ENCODE measurements at regions not wholly inside any gene's neighbourhood (a gene's known extent, or its start where the extent isn't known, plus 50 kb on each side); places are given as distances from the start of the nearest gene placed in this dataset.

DNA sequence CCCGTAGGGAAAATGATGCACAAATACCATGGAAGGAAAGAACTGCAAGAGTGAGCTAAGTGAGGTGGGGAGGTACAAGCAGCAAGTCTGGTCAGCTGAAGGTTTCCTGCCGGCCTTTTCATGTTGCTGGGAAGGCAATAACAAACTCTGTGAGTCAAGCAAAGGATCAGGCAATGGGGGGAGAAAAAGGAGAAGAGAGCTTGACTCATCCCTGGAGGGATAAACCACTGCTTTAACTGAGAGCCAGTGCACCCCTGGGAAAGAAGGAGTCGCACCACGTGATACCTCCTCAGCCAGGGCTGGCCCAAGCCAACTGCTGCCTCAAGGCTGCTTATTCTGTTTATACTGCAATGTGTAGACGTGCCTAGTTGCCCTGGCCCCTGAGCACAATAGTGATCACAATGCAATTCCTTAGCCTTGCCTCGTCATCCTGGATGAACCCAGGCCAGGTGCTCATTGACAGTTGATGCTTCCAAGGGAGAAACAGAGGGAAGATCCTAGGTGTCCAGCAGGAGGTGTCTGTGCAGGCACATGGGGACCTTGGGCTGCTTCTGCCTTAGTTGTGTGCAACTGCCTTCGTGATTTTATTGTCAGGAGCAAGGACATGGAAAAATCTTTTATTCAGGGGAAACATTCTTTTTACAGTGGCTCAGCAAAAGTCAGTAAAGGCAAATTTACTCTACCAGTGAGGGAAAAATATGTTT lies 203.0 kb upstream of the TUT7 start:
- Histone ChIP-seq H3K9ac (ENCODE audit: low read depth in 1 of 2, low read length in 2 of 2) (no peak overlapping the region), H3K27me3 (ENCODE audit: control insufficient read depth in 2 of 2, insufficient read depth in 2 of 2, low read length in 2 of 2) (no peaks in the 10 kb centered on the region), H3K4me1 (ENCODE audit: control insufficient read depth in 2 of 2, insufficient read depth in 2 of 2, low read length in 2 of 2) (no peaks in the 10 kb centered on the region), H3K9me3 (ENCODE audit: control insufficient read depth in 2 of 2, low read length in 2 of 2) (no peaks in the 10 kb centered on the region), H3K4me3 (ENCODE audit: low read length in 2 of 2) (no peak overlapping the region), H3K36me3 (ENCODE audit: control insufficient read depth in 2 of 2, insufficient read depth in 2 of 2, low read length in 2 of 2) (no peaks in the 10 kb centered on the region), H3K27ac (ENCODE audit: low read depth in 2 of 2, low read length in 2 of 2) (no peak overlapping the region)

DNA sequence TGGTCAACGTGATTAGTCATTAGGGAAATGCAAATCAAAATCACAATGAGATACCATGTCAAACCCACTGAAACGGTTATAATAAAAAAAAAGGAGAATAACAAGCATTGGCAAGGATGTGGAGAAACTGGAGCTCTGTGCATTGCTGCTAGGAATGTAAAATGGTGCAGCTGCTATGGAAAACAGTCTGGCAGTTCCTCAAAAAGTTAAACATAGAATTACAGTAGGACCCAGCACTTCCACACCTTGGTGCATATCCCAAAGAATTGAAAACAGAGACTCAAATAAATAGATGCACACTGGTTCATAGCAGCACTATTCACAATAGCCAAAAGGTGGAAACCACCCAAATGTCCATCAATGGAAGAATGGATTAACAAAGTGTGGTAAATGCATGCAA lies 201.5 kb upstream of the TUT7 start:
- Histone ChIP-seq H3K27ac (ENCODE audit: low read depth in 2 of 2, low read length in 2 of 2) (no peak overlapping the region), H3K27me3 (ENCODE audit: control insufficient read depth in 2 of 2, insufficient read depth in 2 of 2, low read length in 2 of 2) (no peaks in the 10 kb centered on the region), H3K9me3 (ENCODE audit: control insufficient read depth in 2 of 2, low read length in 2 of 2) (no peaks in the 10 kb centered on the region), H3K9ac (ENCODE audit: low read depth in 1 of 2, low read length in 2 of 2) (no peak overlapping the region), H3K4me3 (ENCODE audit: low read length in 2 of 2) (no peak overlapping the region), H3K36me3 (ENCODE audit: control insufficient read depth in 2 of 2, insufficient read depth in 2 of 2, low read length in 2 of 2) (no peaks in the 10 kb centered on the region), H3K4me1 (ENCODE audit: control insufficient read depth in 2 of 2, insufficient read depth in 2 of 2, low read length in 2 of 2) (no peaks in the 10 kb centered on the region)

DNA sequence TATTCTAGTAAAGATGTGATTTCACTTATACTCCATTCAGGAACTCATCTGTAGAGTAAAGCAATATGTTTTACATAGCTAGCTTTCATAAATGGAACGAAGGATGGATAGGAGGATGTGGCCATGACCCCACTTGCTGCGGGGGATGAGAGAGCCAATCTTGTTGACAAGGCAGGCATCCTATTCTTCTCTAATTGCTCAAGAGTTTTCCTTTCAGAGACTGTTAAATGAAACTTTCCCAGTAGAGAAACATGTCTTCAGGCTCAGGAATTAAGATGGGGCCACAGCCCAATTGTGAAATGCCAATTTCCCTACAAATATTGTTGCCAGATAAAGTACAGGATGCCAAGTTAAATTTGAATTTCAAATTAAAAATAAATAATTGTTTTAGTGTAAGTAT lies 196.2 kb upstream of the TUT7 start:
- Histone ChIP-seq H3K9me3 (ENCODE audit: control insufficient read depth in 2 of 2, low read length in 2 of 2) (no peaks in the 10 kb centered on the region), H3K27ac (ENCODE audit: low read depth in 2 of 2, low read length in 2 of 2) (no peak overlapping the region), H3K4me1 (ENCODE audit: control insufficient read depth in 2 of 2, insufficient read depth in 2 of 2, low read length in 2 of 2) (no peaks in the 10 kb centered on the region), H3K36me3 (ENCODE audit: control insufficient read depth in 2 of 2, insufficient read depth in 2 of 2, low read length in 2 of 2) (no peaks in the 10 kb centered on the region), H3K4me3 (ENCODE audit: low read length in 2 of 2) (no peak overlapping the region), H3K27me3 (ENCODE audit: control insufficient read depth in 2 of 2, insufficient read depth in 2 of 2, low read length in 2 of 2) (no peaks in the 10 kb centered on the region), H3K9ac (ENCODE audit: low read depth in 1 of 2, low read length in 2 of 2) (no peak overlapping the region)

DNA sequence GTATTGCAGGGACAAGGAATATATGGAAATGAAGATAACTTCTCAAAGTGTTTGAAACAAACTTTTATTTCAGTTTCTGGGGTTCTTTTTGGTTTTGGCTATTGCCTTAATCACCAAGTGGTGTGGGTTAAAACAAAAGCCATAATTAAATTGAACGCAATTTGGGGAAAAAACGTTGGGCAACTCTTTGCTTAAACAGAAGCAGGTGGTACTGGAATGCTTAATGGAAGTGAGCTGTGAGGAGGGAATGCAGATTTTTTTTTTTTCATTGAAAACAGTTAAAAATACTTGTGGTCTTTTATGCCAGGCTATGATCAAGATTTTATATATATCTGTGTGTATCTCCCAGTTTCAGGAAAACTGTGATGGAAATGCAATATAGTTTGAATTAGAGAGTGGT lies 195.7 kb upstream of the TUT7 start:
- no peak overlapping the region for H3K4me3 ChIP-seq (ENCODE audit: low read length in 2 of 2)
- no peaks in the 10 kb centered on the region for H3K9me3 ChIP-seq (ENCODE audit: control insufficient read depth in 2 of 2, low read length in 2 of 2)
- no peak overlapping the region for H3K9ac ChIP-seq (ENCODE audit: low read depth in 1 of 2, low read length in 2 of 2)
- H3K27me3 ChIP-seq (ENCODE audit: control insufficient read depth in 2 of 2, insufficient read depth in 2 of 2, low read length in 2 of 2), result no peaks in the 10 kb centered on the region
- H3K4me1 ChIP-seq (ENCODE audit: control insufficient read depth in 2 of 2, insufficient read depth in 2 of 2, low read length in 2 of 2), result no peaks in the 10 kb centered on the region
- H3K27ac ChIP-seq (ENCODE audit: low read depth in 2 of 2, low read length in 2 of 2), result no peak overlapping the region
- H3K36me3 ChIP-seq (ENCODE audit: control insufficient read depth in 2 of 2, insufficient read depth in 2 of 2, low read length in 2 of 2), result no peaks in the 10 kb centered on the region

DNA sequence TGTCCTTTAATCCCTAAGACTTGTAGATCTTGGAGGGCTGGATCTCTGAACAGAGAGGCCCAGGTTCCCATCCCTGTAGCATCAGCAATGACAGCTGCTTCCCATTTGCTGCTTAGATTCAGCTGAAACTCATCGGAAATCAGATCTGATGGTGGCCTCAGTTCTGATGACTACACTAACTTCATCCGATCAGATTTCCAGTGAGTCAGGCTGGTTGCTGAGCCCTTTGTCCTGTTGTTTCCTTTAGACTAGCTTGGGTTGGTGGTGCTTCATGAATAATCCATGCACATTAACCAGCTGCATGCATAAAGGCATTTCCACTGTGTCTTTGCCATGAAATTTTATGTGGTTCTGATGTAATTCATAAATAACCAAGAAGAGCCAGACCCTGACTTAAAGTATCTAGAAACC lies 195.2 kb upstream of the TUT7 start:
- H3K9me3 ChIP-seq (ENCODE audit: control insufficient read depth in 2 of 2, low read length in 2 of 2), result no peaks in the 10 kb centered on the region
- H3K4me1 ChIP-seq (ENCODE audit: control insufficient read depth in 2 of 2, insufficient read depth in 2 of 2, low read length in 2 of 2), result no peaks in the 10 kb centered on the region
- H3K36me3 ChIP-seq (ENCODE audit: control insufficient read depth in 2 of 2, insufficient read depth in 2 of 2, low read length in 2 of 2), result no peaks in the 10 kb centered on the region
- no peak overlapping the region for H3K27ac ChIP-seq (ENCODE audit: low read depth in 2 of 2, low read length in 2 of 2)
- no peaks in the 10 kb centered on the region for H3K27me3 ChIP-seq (ENCODE audit: control insufficient read depth in 2 of 2, insufficient read depth in 2 of 2, low read length in 2 of 2)
- H3K4me3 ChIP-seq (ENCODE audit: low read length in 2 of 2), result no peak overlapping the region
- H3K9ac ChIP-seq (ENCODE audit: low read depth in 1 of 2, low read length in 2 of 2), result no peak overlapping the region

DNA sequence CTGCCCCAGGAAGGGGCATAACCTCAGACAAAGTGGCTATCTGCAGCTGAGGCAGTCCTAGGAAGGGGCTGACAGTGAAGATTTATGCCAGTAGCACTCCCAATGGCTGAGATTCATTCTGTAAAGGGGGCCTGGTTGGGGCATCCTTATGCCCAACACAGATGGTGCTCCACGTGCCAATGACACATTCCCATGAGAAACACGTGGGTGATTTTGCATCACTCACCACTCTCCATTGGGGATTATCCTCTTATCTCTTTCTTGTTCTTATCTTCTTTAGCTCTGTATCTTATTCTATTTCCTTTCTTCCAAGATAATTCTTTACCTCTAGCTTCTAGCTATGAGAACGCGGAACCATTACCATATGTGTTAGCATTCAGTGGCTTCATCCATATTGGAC lies 194.0 kb upstream of the TUT7 start:
- Histone ChIP-seq H3K36me3 (ENCODE audit: control insufficient read depth in 2 of 2, insufficient read depth in 2 of 2, low read length in 2 of 2) (no peaks in the 10 kb centered on the region), H3K27ac (ENCODE audit: low read depth in 2 of 2, low read length in 2 of 2) (no peak overlapping the region), H3K27me3 (ENCODE audit: control insufficient read depth in 2 of 2, insufficient read depth in 2 of 2, low read length in 2 of 2) (no peaks in the 10 kb centered on the region), H3K4me1 (ENCODE audit: control insufficient read depth in 2 of 2, insufficient read depth in 2 of 2, low read length in 2 of 2) (no peaks in the 10 kb centered on the region), H3K9ac (ENCODE audit: low read depth in 1 of 2, low read length in 2 of 2) (no peak overlapping the region), H3K4me3 (ENCODE audit: low read length in 2 of 2) (no peak overlapping the region), H3K9me3 (ENCODE audit: control insufficient read depth in 2 of 2, low read length in 2 of 2) (no peaks in the 10 kb centered on the region)

DNA sequence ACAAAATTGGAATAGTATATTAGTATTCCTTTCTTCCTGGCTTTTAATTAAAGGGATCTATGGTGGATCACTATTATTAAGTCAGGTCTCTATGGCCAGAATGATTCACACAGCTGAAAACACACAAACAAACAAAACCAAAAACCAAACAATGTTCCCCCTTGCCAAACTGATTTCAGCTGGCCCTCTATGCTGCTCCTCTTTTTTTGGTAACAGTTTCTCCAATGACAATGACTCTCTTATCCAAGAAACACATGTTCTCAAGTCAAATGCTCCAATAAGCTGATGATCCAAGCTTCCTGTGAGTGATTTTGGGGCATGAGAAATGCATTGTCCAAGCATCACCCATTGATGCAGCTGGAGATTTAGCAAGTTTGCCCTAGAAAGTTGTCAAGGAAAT lies 193.4 kb upstream of the TUT7 start:
- Histone ChIP-seq H3K9me3 (ENCODE audit: control insufficient read depth in 2 of 2, low read length in 2 of 2) (no peaks in the 10 kb centered on the region), H3K4me3 (ENCODE audit: low read length in 2 of 2) (no peak overlapping the region), H3K27ac (ENCODE audit: low read depth in 2 of 2, low read length in 2 of 2) (no peak overlapping the region), H3K36me3 (ENCODE audit: control insufficient read depth in 2 of 2, insufficient read depth in 2 of 2, low read length in 2 of 2) (no peaks in the 10 kb centered on the region), H3K4me1 (ENCODE audit: control insufficient read depth in 2 of 2, insufficient read depth in 2 of 2, low read length in 2 of 2) (no peaks in the 10 kb centered on the region), H3K27me3 (ENCODE audit: control insufficient read depth in 2 of 2, insufficient read depth in 2 of 2, low read length in 2 of 2) (no peaks in the 10 kb centered on the region), H3K9ac (ENCODE audit: low read depth in 1 of 2, low read length in 2 of 2) (no peak overlapping the region)

DNA sequence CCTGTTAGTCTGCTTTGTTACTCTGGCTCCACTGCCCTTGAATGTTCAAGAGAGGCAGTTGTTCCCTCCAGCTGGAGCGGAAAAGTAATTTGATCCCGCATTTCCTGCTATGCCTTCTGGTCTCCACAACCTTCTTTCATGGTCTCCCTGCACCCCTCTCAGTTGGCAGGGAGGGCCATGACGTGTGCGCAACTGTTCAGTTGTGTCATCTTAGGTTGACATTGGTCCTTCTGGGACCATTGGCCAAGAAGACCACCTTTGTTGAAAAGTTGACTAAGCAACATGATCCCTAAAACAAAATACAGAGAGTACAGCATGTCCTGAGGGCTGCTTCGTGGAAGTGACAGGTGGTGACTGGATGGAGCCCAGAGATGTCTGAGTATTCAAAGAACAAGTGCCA lies 192.5 kb upstream of the TUT7 start:
- Histone ChIP-seq H3K4me3 (ENCODE audit: low read length in 2 of 2) (no peak overlapping the region), H3K27me3 (ENCODE audit: control insufficient read depth in 2 of 2, insufficient read depth in 2 of 2, low read length in 2 of 2) (no peaks in the 10 kb centered on the region), H3K4me1 (ENCODE audit: control insufficient read depth in 2 of 2, insufficient read depth in 2 of 2, low read length in 2 of 2) (no peaks in the 10 kb centered on the region), H3K9me3 (ENCODE audit: control insufficient read depth in 2 of 2, low read length in 2 of 2) (no peaks in the 10 kb centered on the region), H3K9ac (ENCODE audit: low read depth in 1 of 2, low read length in 2 of 2) (no peak overlapping the region), H3K36me3 (ENCODE audit: control insufficient read depth in 2 of 2, insufficient read depth in 2 of 2, low read length in 2 of 2) (no peaks in the 10 kb centered on the region), H3K27ac (ENCODE audit: low read depth in 2 of 2, low read length in 2 of 2) (no peak overlapping the region)

DNA sequence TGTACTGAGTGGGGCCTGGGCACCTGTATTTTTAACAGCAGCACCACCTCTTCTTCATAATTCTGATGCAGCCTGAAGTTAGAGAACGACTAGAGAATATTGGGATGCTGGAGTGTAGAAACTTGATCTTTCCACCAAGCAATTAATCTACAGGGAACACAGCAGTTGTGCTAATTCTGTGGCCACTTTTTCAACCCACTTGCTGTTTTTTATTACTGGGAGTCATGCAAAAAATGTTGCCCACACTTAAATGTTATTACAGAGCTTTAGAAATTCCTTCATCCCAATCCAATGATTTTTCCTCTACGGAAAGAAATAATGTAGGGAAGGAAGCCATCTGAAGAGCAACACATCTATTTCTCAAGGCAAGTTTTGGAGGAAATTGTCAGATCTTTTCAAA lies 190.9 kb upstream of the TUT7 start:
- Histone ChIP-seq H3K4me1 (ENCODE audit: control insufficient read depth in 2 of 2, insufficient read depth in 2 of 2, low read length in 2 of 2) (no peaks in the 10 kb centered on the region), H3K27me3 (ENCODE audit: control insufficient read depth in 2 of 2, insufficient read depth in 2 of 2, low read length in 2 of 2) (no peaks in the 10 kb centered on the region), H3K27ac (ENCODE audit: low read depth in 2 of 2, low read length in 2 of 2) (no peak overlapping the region), H3K9me3 (ENCODE audit: control insufficient read depth in 2 of 2, low read length in 2 of 2) (no peaks in the 10 kb centered on the region), H3K9ac (ENCODE audit: low read depth in 1 of 2, low read length in 2 of 2) (no peak overlapping the region), H3K36me3 (ENCODE audit: control insufficient read depth in 2 of 2, insufficient read depth in 2 of 2, low read length in 2 of 2) (no peaks in the 10 kb centered on the region), H3K4me3 (ENCODE audit: low read length in 2 of 2) (no peak overlapping the region)

DNA sequence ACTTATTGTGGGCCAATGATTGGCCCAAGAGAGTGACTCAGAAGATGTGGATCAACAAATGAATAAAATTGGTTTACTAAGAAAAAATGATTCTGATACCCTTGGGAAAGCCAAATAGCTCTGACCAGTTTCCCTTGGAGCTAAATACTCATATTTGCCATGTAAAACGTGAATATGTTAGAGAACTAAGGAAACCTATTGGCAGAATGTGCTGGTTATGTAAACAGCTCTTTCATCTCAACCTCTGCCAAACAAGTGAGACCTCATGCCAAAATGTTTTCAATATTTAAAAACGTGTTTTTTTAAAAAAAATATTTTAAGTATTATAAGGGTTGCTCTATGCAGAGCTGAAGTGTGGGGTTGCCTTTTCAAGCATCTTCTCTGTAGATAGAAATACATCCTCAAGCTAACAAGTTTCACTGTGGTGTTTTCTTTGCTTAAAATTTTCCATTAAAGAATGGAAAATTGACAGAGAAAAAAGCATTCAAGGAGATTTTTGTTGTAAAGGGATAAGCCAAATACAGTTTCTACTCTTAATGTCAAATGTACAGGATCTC lies 186.9 kb upstream of the TUT7 start:
- Histone ChIP-seq H3K9ac (ENCODE audit: low read depth in 1 of 2, low read length in 2 of 2) (no peak overlapping the region), H3K36me3 (ENCODE audit: control insufficient read depth in 2 of 2, insufficient read depth in 2 of 2, low read length in 2 of 2) (no peaks in the 10 kb centered on the region), H3K4me3 (ENCODE audit: low read length in 2 of 2) (no peak overlapping the region), H3K4me1 (ENCODE audit: control insufficient read depth in 2 of 2, insufficient read depth in 2 of 2, low read length in 2 of 2) (no peaks in the 10 kb centered on the region), H3K9me3 (ENCODE audit: control insufficient read depth in 2 of 2, low read length in 2 of 2) (no peaks in the 10 kb centered on the region), H3K27ac (ENCODE audit: low read depth in 2 of 2, low read length in 2 of 2) (no peak overlapping the region), H3K27me3 (ENCODE audit: control insufficient read depth in 2 of 2, insufficient read depth in 2 of 2, low read length in 2 of 2) (no peaks in the 10 kb centered on the region)
